ENCODE measurements at regions not wholly inside any gene's neighbourhood (a gene's known extent, or its start where the extent isn't known, plus 50 kb on each side); places are given as distances from the start of the nearest gene placed in this dataset.

GRCh38 chr3:152196782-152197181 lies 71.9 kb upstream of the MBNL1 start:
- no peak for FAIRE-seq
- H3K27ac ChIP-seq (ENCODE audit: low read depth, low read length), result no peak overlapping the region
- no peak overlapping the region for H3K56ac ChIP-seq (replicated peaks; ENCODE audit: insufficient read length, low read depth, low read length)
- TF ChIP-seq PHF8 (conservative IDR thresholded peaks at IDR 0.05; ENCODE audit: low read depth, low read length), result no peak
- TF ChIP-seq SUZ12 (IDR thresholded peaks at IDR 0.05; ENCODE audit: low read length), result no peak
- no peak for TF ChIP-seq SP4 (IDR thresholded peaks at IDR 0.05; ENCODE audit: low read length)
- no peak for TF ChIP-seq YY1 (IDR thresholded peaks at IDR 0.05; ENCODE audit: low read depth, low read length)
- no peak for TF ChIP-seq JUND (IDR thresholded peaks at IDR 0.05; ENCODE audit: low read length)
- no peak for TF ChIP-seq GTF2F1 (IDR thresholded peaks at IDR 0.05; ENCODE audit: borderline replicate concordance, low read depth, low read length)
- TF ChIP-seq TAF1 (IDR thresholded peaks at IDR 0.05; ENCODE audit: low read depth, low read length), result no peak
- no peak for TF ChIP-seq TAF7 (optimal IDR thresholded peaks at IDR 0.05; ENCODE audit: borderline replicate concordance, low read depth, low read length)
- TF ChIP-seq JUN (IDR thresholded peaks at IDR 0.05; ENCODE audit: low read depth, low read length), result no peak
- TF ChIP-seq GABPA (IDR thresholded peaks at IDR 0.05; ENCODE audit: borderline replicate concordance, insufficient read depth, low read length), result no peak
- no peak for TF ChIP-seq SP1 (IDR thresholded peaks at IDR 0.05; ENCODE audit: low read depth, low read length)
- TF ChIP-seq CBX5 (IDR thresholded peaks at IDR 0.05; ENCODE audit: low read depth, low read length), result no peak
- TF ChIP-seq RXRA (IDR thresholded peaks at IDR 0.05; ENCODE audit: insufficient read depth, low read depth, low read length), result no peak
- no peak for TF ChIP-seq HDAC6 (IDR thresholded peaks at IDR 0.05; ENCODE audit: low read depth, low read length)
- TF ChIP-seq EP300 (IDR thresholded peaks at IDR 0.05; ENCODE audit: borderline replicate concordance in 1 of 2, low read depth in 2 of 2, low read length in 2 of 2), result no peak
- TF ChIP-seq ZNF274 (IDR thresholded peaks at IDR 0.05; ENCODE audit: borderline replicate concordance, extremely low read depth, low read length), result no peak
- no peak overlapping the region for H3K4me3 ChIP-seq (ENCODE audit: extremely low read depth in 1 of 4, insufficient read depth in 2 of 4, low read depth in 3 of 4, low read length in 4 of 4)
- no peaks in the 10 kb centered on the region for H3K23me2 ChIP-seq (ENCODE audit: low read depth, low read length)
- no peak overlapping the region for H3K4ac ChIP-seq (replicated peaks; ENCODE audit: insufficient read length, low read depth, low read length)
- no peak overlapping the region for H3K4me2 ChIP-seq (ENCODE audit: insufficient read depth in 1 of 2, low read depth in 2 of 2, low read length in 2 of 2)
- no peak overlapping the region for H3K18ac ChIP-seq (ENCODE audit: extremely low read depth, low read length)
- no peak overlapping the region for H2BK120ac ChIP-seq (replicated peaks; ENCODE audit: low read depth, low read length)
- no peak overlapping the region for H4K91ac ChIP-seq (replicated peaks; ENCODE audit: insufficient read length, low read length)
- POLR2A ChIA-PET (ENCODE audit: partially characterized antibody), result no interaction called here
- no peak overlapping the region for H4K5ac ChIP-seq (ENCODE audit: insufficient read length, low read depth, low read length)
- H2BK20ac ChIP-seq (ENCODE audit: low read length), result no peak overlapping the region
- H2BK5ac ChIP-seq (ENCODE audit: low read depth, low read length), result no peak overlapping the region
- no peak overlapping the region for H3K23ac ChIP-seq (ENCODE audit: insufficient read length)
- H2BK12ac ChIP-seq (ENCODE audit: low read depth, low read length), result no peak overlapping the region
- no peak overlapping the region for H3K9ac ChIP-seq (replicated peaks in 1 of 4; ENCODE audit: extremely low read depth in 1 of 4, low read depth in 3 of 4, low read length in 3 of 4)
- no peaks in the 10 kb centered on the region for H3K4me1 ChIP-seq (replicated peaks in 1 of 4; ENCODE audit: control insufficient read depth in 3 of 4, insufficient read depth in 4 of 4, low read length in 3 of 4)
- no peak overlapping the region for H2AFZ ChIP-seq (ENCODE audit: low read length)
- no peaks in the 10 kb centered on the region for H3K79me1 ChIP-seq (ENCODE audit: low read depth, low read length)
- no peak overlapping the region for H4K8ac ChIP-seq (ENCODE audit: extremely low read depth, insufficient read depth, low read length)
- no peak overlapping the region for H3K14ac ChIP-seq (ENCODE audit: insufficient read length)
- H2AK5ac ChIP-seq (ENCODE audit: low read depth, low read length), result no peak overlapping the region
- no peaks in the 10 kb centered on the region; a peak in 1 of 4 replicates for H3K9me3 ChIP-seq (ENCODE audit: insufficient read depth in 2 of 2, low read depth in 1 of 2, low read length in 1 of 2)
- no peaks in the 10 kb centered on the region for H3K36me3 ChIP-seq (ENCODE audit: control insufficient read depth in 2 of 4, insufficient read depth in 4 of 4, low read length in 3 of 4)
- H3K27me3 ChIP-seq (replicated peaks in 1 of 4; ENCODE audit: control insufficient read depth in 3 of 4, extremely low read depth in 1 of 4, insufficient read depth in 3 of 4, low read length in 3 of 4), result peaks cover 0 to 2% (median 0%) of the 10 kb centered on the region in 4 experiments; a peak in 1 of 7 replicates
- H3K79me2 ChIP-seq (ENCODE audit: control insufficient read depth in 1 of 2, insufficient read depth in 2 of 2, low read length in 2 of 2), result no peaks in the 10 kb centered on the region
- H4K20me1 ChIP-seq (replicated peaks in 1 of 2; ENCODE audit: control insufficient read depth in 1 of 2, insufficient read depth in 2 of 2, low read length in 2 of 2), result no peaks in the 10 kb centered on the region
- H2BK15ac ChIP-seq (ENCODE audit: low read length), result no peak overlapping the region
- 83% methylated on average over 2 of the region's 2 CpGs; no CpG with 5 or more reads in 1 of the 2 experiments for WGBS, 2 experiments (ENCODE audit: extremely low coverage in 1 of 2, insufficient coverage in 1 of 2, insufficient read length in 1 of 2, insufficient replicate concordance in 2 of 2, low coverage in 1 of 2, low lambda C conversion rate in 2 of 2, missing lambda C conversion rate in 1 of 2)
- CTCF ChIA-PET (ENCODE audit: partially characterized antibody), result no interaction called here
- DNase-seq (ENCODE audit: low read depth in 1 of 2, low spot score in 2 of 2), result no peak
